ENCODE measurements at regions not wholly inside any gene's neighbourhood (a gene's known extent, or its start where the extent isn't known, plus 50 kb on each side); places are given as distances from the start of the nearest gene placed in this dataset.

GRCh38 chr5:2177244-2177643 is 294.5 kb upstream of the IRX4 start:
- no peak overlapping the region for H3K4me3 Mint-ChIP-seq
- peaks cover 6% of the 10 kb centered on the region for H3K27me3 Mint-ChIP-seq (ENCODE audit: low read depth)
- DNase-seq (ENCODE audit: low spot score) = no peak
- H3K4me1 Mint-ChIP-seq (ENCODE audit: low read depth) = no peaks in the 10 kb centered on the region
- H3K9me3 Mint-ChIP-seq = no peaks in the 10 kb centered on the region
- H3K36me3 Mint-ChIP-seq (ENCODE audit: low read depth) = no peaks in the 10 kb centered on the region
- H3K27ac Mint-ChIP-seq = no peak overlapping the region

GRCh38 chr5:2176581-2176980 is 293.9 kb upstream of the IRX4 start:
- H3K27ac Mint-ChIP-seq = no peak overlapping the region
- no peaks in the 10 kb centered on the region for H3K9me3 Mint-ChIP-seq
- DNase-seq (ENCODE audit: low spot score) = no peak
- H3K36me3 Mint-ChIP-seq (ENCODE audit: low read depth) = no peaks in the 10 kb centered on the region
- no peak overlapping the region for H3K4me3 Mint-ChIP-seq
- no peaks in the 10 kb centered on the region for H3K4me1 Mint-ChIP-seq (ENCODE audit: low read depth)
- H3K27me3 Mint-ChIP-seq (ENCODE audit: low read depth) = peaks cover 6% of the 10 kb centered on the region

GRCh38 chr5:2175842-2176404 is 293.2 kb upstream of the IRX4 start:
- H3K27me3 Mint-ChIP-seq (ENCODE audit: low read depth) = peaks cover 6% of the 10 kb centered on the region
- no peaks in the 10 kb centered on the region for H3K4me1 Mint-ChIP-seq (ENCODE audit: low read depth)
- no peak overlapping the region for H3K4me3 Mint-ChIP-seq
- H3K9me3 Mint-ChIP-seq = no peaks in the 10 kb centered on the region
- H3K27ac Mint-ChIP-seq = no peak overlapping the region
- DNase-seq (ENCODE audit: low spot score) = no peak
- H3K36me3 Mint-ChIP-seq (ENCODE audit: low read depth) = no peaks in the 10 kb centered on the region

- H3K4me1 Mint-ChIP-seq (ENCODE audit: low read depth) = no peaks in the 10 kb centered on the region
Measured at GRCh38 chr5:2175041-2175440, 292.3 kb upstream of the IRX4 start.

GRCh38 chr5:2174538-2174937 is 291.8 kb upstream of the IRX4 start:
- H3K27me3 Mint-ChIP-seq (ENCODE audit: low read depth) = peaks cover 6% of the 10 kb centered on the region
- no peak overlapping the region for H3K4me3 Mint-ChIP-seq
- H3K9me3 Mint-ChIP-seq = no peaks in the 10 kb centered on the region
- no peak for DNase-seq (ENCODE audit: low spot score)
- no peaks in the 10 kb centered on the region for H3K36me3 Mint-ChIP-seq (ENCODE audit: low read depth)
- no peaks in the 10 kb centered on the region for H3K4me1 Mint-ChIP-seq (ENCODE audit: low read depth)
- H3K27ac Mint-ChIP-seq = no peak overlapping the region

More at GRCh38 chr5:2175041-2175440, 292.3 kb upstream of the IRX4 start:
- H3K4me3 Mint-ChIP-seq = no peak overlapping the region
- H3K27me3 Mint-ChIP-seq (ENCODE audit: low read depth) = peaks cover 6% of the 10 kb centered on the region
- no peak for DNase-seq (ENCODE audit: low spot score)
- no peaks in the 10 kb centered on the region for H3K9me3 Mint-ChIP-seq
- no peaks in the 10 kb centered on the region for H3K36me3 Mint-ChIP-seq (ENCODE audit: low read depth)
- H3K27ac Mint-ChIP-seq = no peak overlapping the region

- DNase-seq (ENCODE audit: low spot score) = no peak
- Mint-ChIP-seq H3K36me3 (ENCODE audit: low read depth) (no peaks in the 10 kb centered on the region), H3K9me3 (no peaks in the 10 kb centered on the region), H3K4me1 (ENCODE audit: low read depth) (no peaks in the 10 kb centered on the region), H3K4me3 (no peak overlapping the region), H3K27ac (no peak overlapping the region), H3K27me3 (ENCODE audit: low read depth) (peaks cover 6% of the 10 kb centered on the region)
Measured at GRCh38 chr5:2173151-2173834, 290.6 kb upstream of the IRX4 start.

- DNase-seq (ENCODE audit: low spot score) = no peak
- Mint-ChIP-seq H3K4me3 (no peak overlapping the region), H3K4me1 (ENCODE audit: low read depth) (no peaks in the 10 kb centered on the region), H3K36me3 (ENCODE audit: low read depth) (no peaks in the 10 kb centered on the region), H3K9me3 (no peaks in the 10 kb centered on the region), H3K27me3 (ENCODE audit: low read depth) (peaks cover 6% of the 10 kb centered on the region), H3K27ac (no peak overlapping the region)
Measured at GRCh38 chr5:2172471-2172870, 289.7 kb upstream of the IRX4 start.

GRCh38 chr5:2170761-2171160 is 288.0 kb upstream of the IRX4 start:
- DNase-seq (ENCODE audit: low spot score) = no peak
- Mint-ChIP-seq H3K4me1 (ENCODE audit: low read depth) (no peaks in the 10 kb centered on the region), H3K27me3 (ENCODE audit: low read depth) (peaks cover 6% of the 10 kb centered on the region), H3K36me3 (ENCODE audit: low read depth) (no peaks in the 10 kb centered on the region), H3K4me3 (no peak overlapping the region), H3K27ac (no peak overlapping the region), H3K9me3 (no peaks in the 10 kb centered on the region)

GRCh38 chr5:2169850-2170760 is 287.4 kb upstream of the IRX4 start:
- no peaks in the 10 kb centered on the region for H3K9me3 Mint-ChIP-seq
- H3K36me3 Mint-ChIP-seq (ENCODE audit: low read depth) = no peaks in the 10 kb centered on the region
- DNase-seq (ENCODE audit: low spot score) = no peak
- no peak overlapping the region for H3K4me3 Mint-ChIP-seq
- H3K4me1 Mint-ChIP-seq (ENCODE audit: low read depth) = no peaks in the 10 kb centered on the region
- peaks cover 6% of the 10 kb centered on the region for H3K27me3 Mint-ChIP-seq (ENCODE audit: low read depth)
- no peak overlapping the region for H3K27ac Mint-ChIP-seq

GRCh38 chr5:2169430-2169808 is 286.7 kb upstream of the IRX4 start:
- Mint-ChIP-seq H3K27me3 (ENCODE audit: low read depth) (peaks cover 6% of the 10 kb centered on the region), H3K4me3 (no peak overlapping the region), H3K27ac (no peak overlapping the region), H3K4me1 (ENCODE audit: low read depth) (no peaks in the 10 kb centered on the region), H3K36me3 (ENCODE audit: low read depth) (no peaks in the 10 kb centered on the region), H3K9me3 (no peaks in the 10 kb centered on the region)
- no peak for DNase-seq (ENCODE audit: low spot score)

- Mint-ChIP-seq H3K27ac (no peak overlapping the region), H3K4me3 (no peak overlapping the region), H3K36me3 (ENCODE audit: low read depth) (no peaks in the 10 kb centered on the region), H3K9me3 (no peaks in the 10 kb centered on the region), H3K27me3 (ENCODE audit: low read depth) (peaks cover 4% of the 10 kb centered on the region), H3K4me1 (ENCODE audit: low read depth) (no peaks in the 10 kb centered on the region)
- no peak for DNase-seq (ENCODE audit: low spot score)
Measured at GRCh38 chr5:2168601-2169429, 286.1 kb upstream of the IRX4 start.

GRCh38 chr5:2167671-2168070 is 284.9 kb upstream of the IRX4 start:
- Mint-ChIP-seq H3K9me3 (no peaks in the 10 kb centered on the region), H3K4me1 (ENCODE audit: low read depth) (no peaks in the 10 kb centered on the region), H3K4me3 (no peak overlapping the region), H3K27me3 (ENCODE audit: low read depth) (no peaks in the 10 kb centered on the region), H3K36me3 (ENCODE audit: low read depth) (no peaks in the 10 kb centered on the region), H3K27ac (no peak overlapping the region)
- no peak for DNase-seq (ENCODE audit: low spot score)

- no peaks in the 10 kb centered on the region for H3K36me3 Mint-ChIP-seq (ENCODE audit: low read depth)
- no peak overlapping the region for H3K27ac Mint-ChIP-seq
- H3K9me3 Mint-ChIP-seq = no peaks in the 10 kb centered on the region
- H3K4me3 Mint-ChIP-seq = no peak overlapping the region
- no peak for DNase-seq (ENCODE audit: low spot score)
- no peaks in the 10 kb centered on the region for H3K4me1 Mint-ChIP-seq (ENCODE audit: low read depth)
- H3K27me3 Mint-ChIP-seq (ENCODE audit: low read depth) = no peaks in the 10 kb centered on the region
Measured at GRCh38 chr5:2166979-2167377, 284.3 kb upstream of the IRX4 start.

All from T-helper 2 cell treated with Interferon-gamma antibody and Interleukin-4, amounts not matched to agents 5 μg/mL and 100 μg/mL, for 36 hours (primary cell).